Activated CD4-positive, alpha-beta T cell treated with anti-CD3 and anti-CD28 coated beads for 36 hours (primary cell): ENCODE measurements at regions not wholly inside any gene's neighbourhood (a gene's known extent, or its start where the extent isn't known, plus 50 kb on each side); places are given as distances from the start of the nearest gene placed in this dataset.

Source experiments
- ATAC-seq: fragments of 200-7000 bp; cut with Tn5 transposase; one replicate; pipeline ENCODE4 v1.10.0; 2021; ENCODE audit warnings: mild to moderate bottlenecking, moderate library complexity
- CTCF ChIA-PET: fragments of 350-600 bp; sonication (Branson Sonifier 250); formaldehyde crosslinking; loops from one replicate; lab custom pipeline; 2021; ENCODE audit warnings: antibody characterized with exemption; lab: Charles Lee
- POLR2A ChIA-PET: fragments of 350-600 bp; sonication (Branson Sonifier 250); formaldehyde crosslinking; loops from one replicate; lab custom pipeline; 2021; ENCODE audit warnings: antibody characterized with exemption, inconsistent platforms; lab: Charles Lee
- DNase-seq: peaks from one replicate; pipeline ENCODE4 v3.0.0-alpha.2; 2020
- H3K27ac Mint-ChIP-seq: one replicate; pipeline ENCODE4 v1.8.0; 2021; ENCODE audit warnings: mixed read lengths
- H3K27me3 Mint-ChIP-seq: one replicate; pipeline ENCODE4 v1.8.0; 2021; ENCODE audit warnings: mixed read lengths
- H3K36me3 Mint-ChIP-seq: one replicate; pipeline ENCODE4 v1.8.0; 2021; ENCODE audit warnings: low read depth, mixed read lengths
- H3K4me1 Mint-ChIP-seq: one replicate; pipeline ENCODE4 v1.8.0; 2021; ENCODE audit warnings: mixed read lengths
- H3K4me3 Mint-ChIP-seq: one replicate; pipeline ENCODE4 v1.8.0; 2021; ENCODE audit warnings: mild to moderate bottlenecking, moderate library complexity, mixed read lengths
- H3K9me3 Mint-ChIP-seq: one replicate; pipeline ENCODE4 v1.8.0; 2021; ENCODE audit warnings: low read depth, mixed read lengths
- intact Hi-C, 2 experiments: fragments of 100-400 bp; cut with DNase I in 1 of 2; cut with micrococcal nuclease in 1 of 2; formaldehyde crosslinking; loops; one replicate each; pipeline versions ENCODE4 v1.14.2 to v1.15.1; 2022 to 2024; cut with DNase I, micrococcal nuclease

GRCh38 chr21:28731700-28732321, 260.9 kb downstream of the LTN1 start:
- DNase-seq: no peak
- Mint-ChIP-seq H3K27ac (no peak overlapping the region), H3K4me3 (no peak overlapping the region), H3K36me3 (no peaks in the 10 kb centered on the region), H3K4me1 (no peaks in the 10 kb centered on the region), H3K9me3 (no peaks in the 10 kb centered on the region), H3K27me3 (no peaks in the 10 kb centered on the region)
- ChIA-PET POLR2A (no interaction called here), CTCF (no interaction called here)
- no peak for ATAC-seq
- intact Hi-C loops: no loop called here

- ATAC-seq (no peak), DNase-seq (no peak)
- H3K4me1 Mint-ChIP-seq: no peaks in the 10 kb centered on the region
- POLR2A ChIA-PET: no interaction called here
- no peaks in the 10 kb centered on the region for H3K27me3 Mint-ChIP-seq
- no peak overlapping the region for H3K4me3 Mint-ChIP-seq
- CTCF ChIA-PET: interaction anchor here (1.6 kb wide), 1 partner anchor 16 kb away, joined by 6 read pairs; no protein-coding TSS in a partner anchor
- H3K9me3 Mint-ChIP-seq: no peaks in the 10 kb centered on the region
- intact Hi-C loops: no loop called here
- H3K27ac Mint-ChIP-seq: no peak overlapping the region
- no peaks in the 10 kb centered on the region for H3K36me3 Mint-ChIP-seq
Measured at GRCh38 chr21:28729887-28730286, 262.8 kb downstream of the LTN1 start.

- Mint-ChIP-seq H3K4me3 (no peak overlapping the region), H3K4me1 (no peaks in the 10 kb centered on the region), H3K9me3 (no peaks in the 10 kb centered on the region), H3K27me3 (no peaks in the 10 kb centered on the region), H3K36me3 (no peaks in the 10 kb centered on the region), H3K27ac (no peak overlapping the region)
- ChIA-PET POLR2A (no interaction called here), CTCF (interaction anchor here (1.7 kb wide), 1 partner anchor 17 kb away, joined by 5 read pairs; no protein-coding TSS in a partner anchor)
- DNase-seq: no peak
- intact Hi-C loops: no loop called here
- ATAC-seq: no peak
Measured at GRCh38 chr21:28727809-28728208, 264.9 kb downstream of the LTN1 start.

GRCh38 chr21:28725396-28725795, 267.3 kb downstream of the LTN1 start:
- ATAC-seq: no peak
- Mint-ChIP-seq H3K9me3 (no peaks in the 10 kb centered on the region), H3K36me3 (no peaks in the 10 kb centered on the region), H3K27ac (no peak overlapping the region), H3K27me3 (no peaks in the 10 kb centered on the region), H3K4me1 (no peaks in the 10 kb centered on the region), H3K4me3 (no peak overlapping the region)
- no peak for DNase-seq
- intact Hi-C loops: no loop called here
- CTCF ChIA-PET: interaction anchor here (0.6 to 0.9 kb wide), 2 partner anchors 12 to 1024 kb away, joined by 3 read pairs; no protein-coding TSS in a partner anchor
- POLR2A ChIA-PET: no interaction called here

- intact Hi-C loops: no loop called here
- ChIA-PET CTCF (interaction anchor here (0.7 to 1.1 kb wide), 2 partner anchors 21 to 27 kb away, joined by 3 to 5 read pairs; no protein-coding TSS in a partner anchor), POLR2A (no interaction called here)
- ATAC-seq (no peak), DNase-seq (no peak)
- H3K27me3 Mint-ChIP-seq: no peaks in the 10 kb centered on the region
- H3K27ac Mint-ChIP-seq: no peak overlapping the region
- no peaks in the 10 kb centered on the region for H3K9me3 Mint-ChIP-seq
- H3K36me3 Mint-ChIP-seq: no peaks in the 10 kb centered on the region
- no peaks in the 10 kb centered on the region for H3K4me1 Mint-ChIP-seq
- no peak overlapping the region for H3K4me3 Mint-ChIP-seq
Measured at GRCh38 chr21:28723646-28724045, 269.0 kb downstream of the LTN1 start.

GRCh38 chr21:28719723-28720122, 273.0 kb downstream of the LTN1 start:
- ChIA-PET CTCF (no interaction called here), POLR2A (interaction anchor here (0.7 kb wide), 1 partner anchor 78 kb away, joined by 3 read pairs; no protein-coding TSS in a partner anchor)
- Mint-ChIP-seq H3K36me3 (no peaks in the 10 kb centered on the region), H3K27me3 (no peaks in the 10 kb centered on the region), H3K4me1 (no peaks in the 10 kb centered on the region), H3K4me3 (no peak overlapping the region), H3K27ac (no peak overlapping the region), H3K9me3 (no peaks in the 10 kb centered on the region)
- intact Hi-C loops: no loop called here
- DNase-seq: no peak
- no peak for ATAC-seq

- no peak overlapping the region for H3K4me3 Mint-ChIP-seq
- DNase-seq (no peak), ATAC-seq (no peak)
- H3K4me1 Mint-ChIP-seq: no peaks in the 10 kb centered on the region
- no peaks in the 10 kb centered on the region for H3K27me3 Mint-ChIP-seq
- H3K9me3 Mint-ChIP-seq: no peaks in the 10 kb centered on the region
- ChIA-PET CTCF (interaction anchor here (1.5 kb wide), 1 partner anchor 30 kb away, joined by 7 read pairs; no protein-coding TSS in a partner anchor), POLR2A (no interaction called here)
- H3K27ac Mint-ChIP-seq: no peak overlapping the region
- H3K36me3 Mint-ChIP-seq: no peaks in the 10 kb centered on the region
- intact Hi-C loops: no loop called here
Measured at GRCh38 chr21:28714777-28715464, 277.8 kb downstream of the LTN1 start.

GRCh38 chr21:28712411-28712810, 280.3 kb downstream of the LTN1 start:
- DNase-seq (no peak), ATAC-seq (no peak)
- intact Hi-C loops: no loop called here
- Mint-ChIP-seq H3K4me3 (no peak overlapping the region), H3K9me3 (no peaks in the 10 kb centered on the region), H3K36me3 (peaks cover 2% of the 10 kb centered on the region), H3K27ac (no peak overlapping the region), H3K27me3 (no peaks in the 10 kb centered on the region), H3K4me1 (no peaks in the 10 kb centered on the region)
- ChIA-PET CTCF (no interaction called here), POLR2A (no interaction called here)

GRCh38 chr21:28705616-28706015, 287.1 kb downstream of the LTN1 start:
- H3K4me1 Mint-ChIP-seq: no peaks in the 10 kb centered on the region
- H3K4me3 Mint-ChIP-seq: no peak overlapping the region
- CTCF ChIA-PET: no interaction called here
- peaks cover 14% of the 10 kb centered on the region for H3K9me3 Mint-ChIP-seq
- POLR2A ChIA-PET: no interaction called here
- no peak overlapping the region for H3K27ac Mint-ChIP-seq
- H3K27me3 Mint-ChIP-seq: no peaks in the 10 kb centered on the region
- H3K36me3 Mint-ChIP-seq: peaks cover 6% of the 10 kb centered on the region
- DNase-seq (no peak), ATAC-seq (no peak)
- intact Hi-C loops: no loop called here

- CTCF ChIA-PET: no interaction called here
- intact Hi-C loops: no loop called here
- H3K27me3 Mint-ChIP-seq: no peaks in the 10 kb centered on the region
Measured at GRCh38 chr21:28704746-28705145, 287.9 kb downstream of the LTN1 start.

GRCh38 chr21:28703861-28704260, 288.8 kb downstream of the LTN1 start:
- peaks cover 4% of the 10 kb centered on the region for H3K36me3 Mint-ChIP-seq
- H3K27me3 Mint-ChIP-seq: no peaks in the 10 kb centered on the region
- H3K9me3 Mint-ChIP-seq: peaks cover 14% of the 10 kb centered on the region
- ChIA-PET CTCF (interaction anchor here (0.6 kb wide), 1 partner anchor 14 kb away, joined by 3 read pairs; no protein-coding TSS in a partner anchor), POLR2A (interaction anchor here (0.6 kb wide), 1 partner anchor 15 kb away, joined by 4 read pairs; no protein-coding TSS in a partner anchor)
- H3K4me1 Mint-ChIP-seq: no peaks in the 10 kb centered on the region
- DNase-seq: no peak
- H3K27ac Mint-ChIP-seq: no peak overlapping the region
- H3K4me3 Mint-ChIP-seq: no peak overlapping the region
- intact Hi-C loops: no loop called here
- ATAC-seq: no peak

More at GRCh38 chr21:28704746-28705145, 287.9 kb downstream of the LTN1 start:
- Mint-ChIP-seq H3K9me3 (peaks cover 14% of the 10 kb centered on the region), H3K27ac (no peak overlapping the region), H3K4me1 (no peaks in the 10 kb centered on the region), H3K36me3 (peaks cover 6% of the 10 kb centered on the region), H3K4me3 (no peak overlapping the region)
- ATAC-seq (no peak), DNase-seq (no peak)
- POLR2A ChIA-PET: no interaction called here
